ENCODE measurements at regions not wholly inside any gene's neighbourhood (a gene's known extent, or its start where the extent isn't known, plus 50 kb on each side); places are given as distances from the start of the nearest gene placed in this dataset.

GRCh38 chr6:114576330-114576729 lies 233.5 kb upstream of the HS3ST5 start:
- Histone ChIP-seq H3K4me1 (ENCODE audit: low read length) (peaks cover 33% of the 10 kb centered on the region), H3K9me2 (replicated peaks; ENCODE audit: insufficient read depth, low read length) (no peaks in the 10 kb centered on the region), H3K27ac (ENCODE audit: low read length) (no peak overlapping the region), H3K4me3 (ENCODE audit: low read length) (no peak overlapping the region), H4K20me1 (ENCODE audit: insufficient read depth, low read length) (no peaks in the 10 kb centered on the region), H3K9me3 (replicated peaks; ENCODE audit: insufficient read depth, low read length) (no peaks in the 10 kb centered on the region), H3K4me2 (ENCODE audit: low read depth, low read length) (no peak overlapping the region), H3K27me3 (replicated peaks; ENCODE audit: insufficient read depth, low read length) (no peaks in the 10 kb centered on the region), H3F3A (ENCODE audit: insufficient read depth, low read length) (peaks cover 23% of the 10 kb centered on the region), H3K36me3 (replicated peaks; ENCODE audit: insufficient read depth, low read length) (no peaks in the 10 kb centered on the region), H3K79me2 (ENCODE audit: low read length) (no peaks in the 10 kb centered on the region), H2AFZ (ENCODE audit: low read length) (no peak overlapping the region), H3K9ac (ENCODE audit: low read length) (no peak overlapping the region)
- no peak for DNase-seq
- TF ChIP-seq EZH2phosphoT487 (IDR thresholded peaks at IDR 0.05; ENCODE audit: low read length) (no peak), EZH2 (optimal IDR thresholded peaks at IDR 0.05; ENCODE audit: low read depth, low read length) (no peak), CTCF (IDR thresholded peaks at IDR 0.05; ENCODE audit: low read length) (no peak)

DNA sequence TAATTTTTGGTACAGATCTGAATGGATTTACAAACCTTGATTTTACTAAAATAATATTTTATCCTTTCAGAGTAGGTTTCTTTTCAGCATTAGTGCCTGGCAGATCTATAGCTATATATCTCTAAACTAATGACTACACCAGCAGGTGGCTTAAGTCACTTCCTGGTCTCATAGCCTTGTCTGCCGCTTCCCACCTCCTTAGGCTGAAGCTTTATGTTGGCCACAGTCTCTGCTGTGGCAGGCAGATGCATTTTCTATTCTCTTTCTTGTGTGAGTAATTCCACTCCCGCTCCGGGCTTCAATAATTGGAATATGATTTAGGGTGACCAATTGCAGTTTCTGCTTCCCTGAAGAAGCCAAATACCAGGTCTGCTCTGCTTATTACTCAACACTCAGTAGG lies 226.8 kb upstream of the HS3ST5 start:
- Histone ChIP-seq H3K4me3 (ENCODE audit: low read length) (no peak overlapping the region), H3K9ac (ENCODE audit: low read length) (no peak overlapping the region), H2AFZ (ENCODE audit: low read length) (no peak overlapping the region), H3K36me3 (replicated peaks; ENCODE audit: insufficient read depth, low read length) (no peaks in the 10 kb centered on the region), H3K79me2 (ENCODE audit: low read length) (no peaks in the 10 kb centered on the region), H3K27me3 (replicated peaks; ENCODE audit: insufficient read depth, low read length) (no peaks in the 10 kb centered on the region), H3F3A (ENCODE audit: insufficient read depth, low read length) (no peaks in the 10 kb centered on the region), H3K9me2 (replicated peaks; ENCODE audit: insufficient read depth, low read length) (no peaks in the 10 kb centered on the region), H3K4me2 (ENCODE audit: low read depth, low read length) (no peak overlapping the region), H4K20me1 (ENCODE audit: insufficient read depth, low read length) (no peaks in the 10 kb centered on the region), H3K4me1 (ENCODE audit: low read length) (no peaks in the 10 kb centered on the region), H3K27ac (ENCODE audit: low read length) (no peak overlapping the region), H3K9me3 (replicated peaks; ENCODE audit: insufficient read depth, low read length) (no peaks in the 10 kb centered on the region)
- TF ChIP-seq EZH2 (optimal IDR thresholded peaks at IDR 0.05; ENCODE audit: low read depth, low read length): no peak
- TF ChIP-seq CTCF (IDR thresholded peaks at IDR 0.05; ENCODE audit: low read length): no peak
- no peak for TF ChIP-seq EZH2phosphoT487 (IDR thresholded peaks at IDR 0.05; ENCODE audit: low read length)
- DNase-seq: no peak

GRCh38 chr6:114564302-114564933 lies 221.6 kb upstream of the HS3ST5 start:
- Histone ChIP-seq H3K27ac (ENCODE audit: low read length) (no peak overlapping the region), H3K4me2 (ENCODE audit: low read depth, low read length) (no peak overlapping the region), H3K4me1 (ENCODE audit: low read length) (no peaks in the 10 kb centered on the region), H3K9ac (ENCODE audit: low read length) (no peak overlapping the region), H2AFZ (ENCODE audit: low read length) (no peak overlapping the region), H3K9me2 (replicated peaks; ENCODE audit: insufficient read depth, low read length) (no peaks in the 10 kb centered on the region), H3F3A (ENCODE audit: insufficient read depth, low read length) (no peaks in the 10 kb centered on the region), H3K9me3 (replicated peaks; ENCODE audit: insufficient read depth, low read length) (no peaks in the 10 kb centered on the region), H3K27me3 (replicated peaks; ENCODE audit: insufficient read depth, low read length) (no peaks in the 10 kb centered on the region), H3K4me3 (ENCODE audit: low read length) (no peak overlapping the region), H3K36me3 (replicated peaks; ENCODE audit: insufficient read depth, low read length) (no peaks in the 10 kb centered on the region), H4K20me1 (ENCODE audit: insufficient read depth, low read length) (no peaks in the 10 kb centered on the region), H3K79me2 (ENCODE audit: low read length) (no peaks in the 10 kb centered on the region)
- TF ChIP-seq CTCF (IDR thresholded peaks at IDR 0.05; ENCODE audit: low read length): no peak
- no peak for TF ChIP-seq EZH2 (optimal IDR thresholded peaks at IDR 0.05; ENCODE audit: low read depth, low read length)
- no peak for TF ChIP-seq EZH2phosphoT487 (IDR thresholded peaks at IDR 0.05; ENCODE audit: low read length)
- no peak for DNase-seq
